GM21423 (cell line): ENCODE measurements at regions not wholly inside any gene's neighbourhood (a gene's known extent, or its start where the extent isn't known, plus 50 kb on each side); places are given as distances from the start of the nearest gene placed in this dataset.
A peak's percentile ranks its signal among the peaks of the same experiment; 100 is the strongest.

ENCODE experiments used
- ATAC-seq: cut with Tn5 transposase; IDR thresholded peaks from one replicate; pipeline ENCODE4 v1.9.1; 2021; ENCODE audit warnings: mild to moderate bottlenecking, moderate library complexity; ENCODE audit not compliant: unreplicated experiment

DNA sequence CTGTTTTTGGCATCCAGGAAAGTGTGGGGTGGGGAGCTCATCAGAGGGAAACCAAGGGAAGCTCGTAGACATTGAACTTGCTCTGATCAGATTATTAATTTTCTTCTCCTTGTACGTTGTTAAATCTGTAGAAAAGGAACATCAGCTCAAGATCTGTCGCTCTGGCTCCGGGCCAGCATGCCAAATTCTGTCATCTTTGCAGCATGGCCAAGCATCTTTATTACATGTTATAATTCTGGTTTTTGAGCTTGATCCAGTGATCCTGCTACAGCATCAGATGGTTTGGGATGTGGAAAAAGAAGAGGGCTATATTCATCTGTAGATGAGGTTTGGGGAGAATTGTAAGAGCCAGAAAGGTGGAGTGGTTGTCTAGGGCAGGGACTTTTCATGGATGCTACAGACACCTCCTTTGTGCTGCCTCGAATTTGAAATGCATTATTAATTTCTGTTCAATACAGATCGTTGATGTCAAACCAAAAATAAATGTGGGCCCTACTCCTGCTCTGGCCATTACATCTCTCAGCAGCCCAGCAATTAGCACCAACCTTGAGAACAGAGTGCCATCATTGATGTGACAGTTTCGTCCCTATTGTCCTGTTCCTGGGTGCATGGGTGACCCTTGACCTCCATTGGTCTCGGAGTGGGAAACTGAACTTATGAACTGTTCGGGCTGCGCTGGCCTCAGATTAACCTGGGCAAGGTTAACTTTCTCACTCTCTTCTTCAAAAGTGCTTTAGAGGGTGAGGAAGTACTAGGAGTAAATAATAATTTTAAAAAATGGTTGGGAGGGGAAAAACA is 250.8 kb downstream of the SOX4 start:
- ATAC-seq, result no peak

DNA sequence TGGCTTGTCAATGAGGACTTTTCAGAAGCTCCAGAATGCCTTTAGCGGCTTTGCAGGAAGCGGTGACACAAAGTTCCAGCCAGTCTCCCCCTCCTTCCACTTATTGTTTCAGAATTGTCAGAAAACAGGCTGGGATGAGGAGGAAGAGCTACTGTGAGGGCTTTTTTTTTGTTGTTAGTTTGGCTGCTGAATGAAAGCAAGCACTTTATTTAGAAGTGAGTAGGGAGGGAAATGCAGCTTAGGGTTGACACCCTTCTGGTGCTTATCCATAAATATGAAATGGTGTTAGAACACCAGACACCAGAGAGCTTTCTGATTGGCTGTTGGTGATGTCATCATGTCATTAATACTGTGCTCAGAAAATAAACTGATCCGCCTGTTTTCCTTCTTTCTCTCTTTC is 251.5 kb downstream of the SOX4 start:
- ATAC-seq, result no peak

DNA sequence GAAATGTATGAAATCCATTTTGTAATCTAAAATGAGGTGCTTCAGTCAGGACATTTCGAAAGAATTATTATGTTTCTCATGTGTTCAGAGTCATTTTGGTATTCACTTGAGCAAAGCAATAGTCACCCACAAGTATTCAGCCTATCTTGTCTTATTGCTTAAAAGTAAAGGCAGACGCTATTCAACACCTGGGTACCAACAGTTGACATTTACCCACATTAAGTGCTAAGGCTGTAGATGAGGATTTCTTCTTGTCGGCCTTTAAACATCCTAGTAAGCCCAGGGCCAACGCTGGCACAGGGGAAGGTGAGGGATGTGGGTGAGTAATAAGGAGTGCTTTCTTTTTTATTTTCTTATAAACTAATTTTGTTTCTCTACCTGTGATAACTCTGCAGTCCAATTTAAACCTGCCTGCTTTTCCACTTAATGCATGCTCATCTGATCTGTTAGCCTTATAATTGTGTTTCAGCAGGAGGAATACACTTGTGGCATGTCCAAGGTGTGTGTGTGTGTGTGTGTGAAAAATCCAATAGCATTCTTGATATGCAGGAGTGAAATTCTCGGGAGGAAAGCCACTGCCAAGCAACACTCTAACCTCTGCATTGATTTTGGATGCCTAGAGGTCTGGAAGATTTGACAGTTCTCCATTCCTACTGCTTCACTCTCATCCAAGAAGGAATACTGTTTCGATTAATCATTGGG is 252.0 kb downstream of the SOX4 start:
- ATAC-seq, result no peak

DNA sequence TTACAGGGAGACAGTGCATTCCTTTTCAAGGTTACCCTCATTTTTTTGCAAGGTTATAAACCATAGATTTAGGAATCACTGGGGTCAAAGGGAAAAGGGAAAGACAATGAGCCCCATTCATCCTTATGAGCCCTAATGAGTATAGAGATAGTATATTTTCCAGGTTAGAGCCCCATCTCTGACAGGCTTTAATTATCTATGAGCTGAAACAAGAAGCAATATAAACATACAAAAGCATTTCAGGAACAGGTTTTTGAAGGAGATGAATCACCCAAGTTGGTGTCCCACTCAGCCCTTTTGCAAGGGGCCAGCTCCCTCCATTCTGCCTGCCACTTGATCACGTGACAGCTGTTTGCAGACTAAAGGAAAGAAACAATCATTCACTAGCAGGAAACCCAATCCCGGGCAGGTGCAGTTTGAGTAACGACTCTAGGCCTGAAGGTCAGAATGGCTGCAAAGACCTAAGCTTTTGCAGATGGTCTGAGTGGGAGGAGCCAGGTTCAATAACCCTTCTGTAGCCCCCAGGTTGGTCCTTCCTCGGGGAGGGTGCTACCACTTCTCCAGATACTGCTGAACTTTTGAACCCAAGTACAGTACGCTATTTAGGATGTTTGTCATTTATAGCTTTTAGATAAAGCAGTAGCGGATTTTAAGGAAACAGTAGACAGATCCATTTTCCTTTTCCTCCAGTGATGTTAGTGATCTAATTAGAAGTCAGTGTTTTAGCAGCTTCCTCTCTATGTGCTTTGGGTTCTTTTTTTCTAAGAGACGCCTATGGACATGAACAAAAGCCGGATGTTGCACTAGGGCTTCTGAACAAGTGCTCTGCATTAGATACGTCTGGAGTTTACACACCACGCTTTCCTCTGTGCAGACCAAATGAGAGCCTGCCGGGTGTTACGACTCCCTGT is 253.2 kb downstream of the SOX4 start:
- ATAC-seq, result peak; percentile 74

DNA sequence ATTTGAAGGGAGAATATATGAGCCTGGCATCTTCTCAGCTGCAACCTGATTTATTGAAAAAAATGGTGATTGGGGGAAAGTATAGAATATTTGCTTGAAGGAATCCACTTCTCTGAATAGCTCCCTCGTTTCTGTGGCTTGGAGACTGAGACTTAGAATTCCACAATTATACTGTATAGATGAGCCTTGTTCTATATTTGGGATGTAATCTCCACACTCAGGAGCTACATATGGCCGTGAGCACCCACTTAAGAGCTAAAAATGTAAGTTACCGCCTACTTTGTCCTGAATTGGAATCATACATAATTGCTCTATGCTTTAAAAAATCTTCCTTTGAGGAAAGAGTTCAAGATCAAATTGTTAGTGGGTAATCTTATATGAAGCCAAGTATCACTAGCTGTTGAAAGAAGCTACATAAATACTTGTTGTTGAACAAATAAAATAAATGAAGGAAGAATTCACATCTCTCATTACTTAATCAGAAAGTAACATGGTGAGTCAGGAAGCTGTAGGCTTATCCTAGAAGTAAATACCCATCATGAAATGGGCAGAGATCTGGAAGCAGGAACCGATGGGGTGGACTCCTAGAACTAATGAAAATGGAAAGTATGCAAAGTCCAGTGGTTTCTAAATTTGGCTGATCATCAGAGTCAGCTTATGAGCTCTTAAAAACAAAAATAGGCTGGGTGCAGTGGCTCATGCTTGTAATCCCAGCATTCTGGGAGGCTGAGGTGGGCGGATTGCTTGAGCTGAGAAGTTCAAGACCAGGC is 254.3 kb downstream of the SOX4 start:
- no peak for ATAC-seq

DNA sequence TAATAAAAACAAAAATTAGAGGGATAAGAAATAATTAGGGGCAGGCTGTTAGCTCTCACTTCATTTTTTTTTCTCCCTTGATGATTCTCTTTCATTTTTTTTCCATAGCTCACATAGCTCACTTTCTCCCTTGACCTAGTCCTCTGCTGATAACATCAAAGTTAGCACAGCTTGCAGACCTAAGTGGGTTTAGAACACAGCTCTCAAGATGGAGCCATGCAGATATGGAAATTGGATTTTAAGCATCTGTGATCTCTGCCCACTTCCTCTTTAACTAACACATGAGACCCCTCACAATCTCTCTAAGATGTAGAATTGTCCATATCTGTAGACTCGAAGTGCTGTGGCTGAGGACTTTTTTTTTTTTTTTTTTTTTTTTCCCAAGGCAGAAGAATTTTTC is 257.1 kb downstream of the SOX4 start:
- no peak for ATAC-seq

DNA sequence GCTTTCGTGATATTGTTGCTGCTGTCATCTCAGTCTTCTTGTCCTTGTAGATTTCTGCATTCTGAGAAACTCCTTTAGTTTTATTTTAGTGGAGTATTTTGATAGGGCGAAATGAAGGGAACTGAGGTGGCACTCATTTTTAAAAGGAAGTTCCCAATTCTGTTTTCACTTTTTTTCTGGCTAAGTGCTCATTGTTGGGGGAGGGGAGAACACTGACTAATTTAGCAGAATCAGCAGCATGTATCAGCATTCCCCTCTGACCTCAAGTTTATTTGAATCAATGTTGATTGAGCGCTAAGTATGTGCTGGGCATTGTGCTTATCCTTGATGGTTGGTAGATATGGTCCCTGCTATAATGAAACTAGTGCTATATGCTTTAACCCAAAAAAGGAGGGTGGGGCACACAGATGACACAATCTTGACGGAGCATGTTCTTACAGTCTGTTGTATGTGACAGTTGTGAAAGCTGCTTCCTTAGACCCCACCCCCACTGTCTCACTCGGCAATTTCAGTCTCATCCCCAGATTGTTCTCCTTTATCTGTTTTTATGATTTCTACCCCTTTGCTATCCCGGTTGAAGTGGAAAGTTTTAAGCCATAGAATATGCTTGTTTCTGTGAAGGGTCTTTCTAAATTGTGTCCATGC is 262.4 kb downstream of the SOX4 start:
- ATAC-seq, result no peak

DNA sequence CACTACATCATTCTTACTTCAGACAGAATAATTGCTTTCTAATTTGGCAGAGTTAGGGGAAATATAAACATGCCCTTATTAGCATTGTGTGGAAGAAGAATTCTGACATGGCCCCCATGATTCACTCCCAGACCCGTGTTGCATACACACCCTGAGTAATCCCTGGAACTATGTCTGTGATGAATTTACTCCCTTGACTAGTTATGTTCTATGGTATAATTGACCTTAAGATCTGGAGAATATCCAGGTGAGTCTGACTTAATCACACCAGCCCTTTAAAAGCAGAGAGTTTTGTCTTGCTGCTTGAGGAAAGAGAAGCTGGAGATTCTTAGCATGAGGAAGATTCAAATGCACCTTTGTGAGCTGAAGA is 262.9 kb downstream of the SOX4 start:
- ATAC-seq, result no peak

DNA sequence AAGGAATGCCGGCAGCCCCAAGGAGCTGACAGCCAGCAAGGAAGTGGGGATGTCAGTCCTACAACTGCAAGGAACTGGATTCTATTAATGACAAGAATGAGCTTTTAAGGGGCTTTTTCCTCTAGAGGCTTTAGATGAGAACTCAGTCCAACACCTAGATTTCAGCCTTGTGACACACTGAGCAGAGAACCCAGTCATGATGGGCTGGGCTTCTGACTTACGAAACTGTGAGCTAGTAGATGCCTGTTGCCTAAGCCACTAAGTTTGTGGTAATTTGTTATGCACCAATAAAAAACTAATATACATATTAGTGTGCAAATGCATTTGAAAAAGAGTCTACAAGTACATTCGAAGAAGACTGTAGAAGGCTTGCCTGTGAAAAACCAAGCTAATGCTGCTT is 263.3 kb downstream of the SOX4 start:
- no peak for ATAC-seq

DNA sequence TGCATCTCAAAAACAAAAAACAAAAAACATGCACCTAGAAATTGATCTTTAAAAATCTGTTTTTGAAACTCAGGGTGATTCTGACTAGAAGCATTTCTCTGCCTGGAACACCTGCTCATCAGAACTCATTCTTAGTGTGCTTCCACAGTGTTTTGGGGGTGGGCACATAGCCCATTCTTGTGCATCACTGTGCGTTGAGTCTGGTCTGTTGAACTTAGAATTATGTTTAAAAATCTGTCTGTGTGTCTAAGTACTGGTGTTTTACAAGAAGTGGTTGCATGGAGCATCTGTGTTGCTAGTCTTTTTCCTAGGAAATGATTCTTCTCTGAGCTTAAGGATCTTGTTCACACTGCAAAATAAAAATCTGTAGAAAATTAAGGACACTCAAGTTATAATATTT is 264.5 kb downstream of the SOX4 start:
- ATAC-seq, result no peak

DNA sequence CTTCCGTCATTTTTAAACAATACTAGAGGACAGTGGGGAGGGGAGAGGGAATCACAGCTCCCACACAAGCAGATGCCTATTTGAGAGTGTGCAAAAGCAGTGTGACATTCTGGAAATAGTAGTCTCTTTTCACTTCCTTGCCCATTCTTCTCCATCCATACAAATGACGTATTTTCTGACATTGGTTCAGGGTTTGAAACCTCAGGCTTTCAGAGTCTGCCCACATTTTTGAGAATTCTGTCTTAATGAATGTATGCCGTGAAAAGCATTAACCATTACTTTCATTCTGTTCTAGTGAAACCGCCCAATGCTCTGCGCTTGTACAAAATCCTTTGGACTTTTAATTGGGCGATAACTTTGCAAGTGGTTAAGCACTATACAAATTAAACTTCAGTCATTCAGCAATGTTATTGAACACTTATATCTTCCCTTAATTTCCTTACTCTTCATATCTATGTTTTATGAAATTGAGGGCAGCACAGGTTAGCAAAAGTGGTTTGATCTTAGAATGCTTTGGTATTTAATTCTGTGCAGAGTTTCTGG is 265.7 kb downstream of the SOX4 start:
- ATAC-seq, result no peak

DNA sequence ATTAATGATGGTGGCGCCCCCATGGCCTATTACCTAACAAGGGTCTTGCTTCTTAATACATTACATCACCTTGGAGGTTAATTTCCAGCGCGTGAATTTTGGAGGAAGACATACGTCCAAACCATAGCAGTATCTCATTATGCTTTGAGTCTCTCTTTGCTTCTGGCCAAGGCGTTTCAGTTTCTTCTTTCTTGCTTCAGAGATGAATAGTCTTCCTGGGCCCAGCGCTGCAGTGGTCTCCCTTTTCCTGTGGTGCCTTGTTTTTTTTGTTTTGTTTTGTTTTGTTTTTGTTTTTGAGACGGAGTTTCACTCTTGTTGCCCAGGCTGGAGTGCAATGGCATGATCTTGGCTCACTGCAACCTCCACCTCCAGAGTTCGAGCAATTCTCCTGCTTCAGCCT is 268.4 kb downstream of the SOX4 start:
- ATAC-seq, result no peak

DNA sequence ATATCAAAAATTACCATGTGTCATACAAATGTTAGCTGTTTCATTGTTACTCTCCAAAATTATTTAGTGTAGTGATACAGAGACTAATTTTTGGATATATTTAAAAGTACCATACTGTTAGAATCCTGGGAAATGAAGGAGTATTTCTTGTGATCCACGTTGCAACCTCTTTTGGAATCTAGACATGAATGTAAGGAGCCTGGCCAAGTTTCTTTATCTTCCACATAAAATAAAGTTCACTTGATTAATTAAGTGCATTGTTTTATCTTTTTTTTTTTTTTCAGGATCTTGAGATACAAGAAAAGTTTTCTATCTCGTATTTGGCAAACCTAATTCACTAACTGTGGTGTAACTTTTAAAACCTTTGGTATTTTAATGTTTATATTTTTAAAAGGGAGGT is 270.7 kb downstream of the SOX4 start:
- no peak for ATAC-seq

DNA sequence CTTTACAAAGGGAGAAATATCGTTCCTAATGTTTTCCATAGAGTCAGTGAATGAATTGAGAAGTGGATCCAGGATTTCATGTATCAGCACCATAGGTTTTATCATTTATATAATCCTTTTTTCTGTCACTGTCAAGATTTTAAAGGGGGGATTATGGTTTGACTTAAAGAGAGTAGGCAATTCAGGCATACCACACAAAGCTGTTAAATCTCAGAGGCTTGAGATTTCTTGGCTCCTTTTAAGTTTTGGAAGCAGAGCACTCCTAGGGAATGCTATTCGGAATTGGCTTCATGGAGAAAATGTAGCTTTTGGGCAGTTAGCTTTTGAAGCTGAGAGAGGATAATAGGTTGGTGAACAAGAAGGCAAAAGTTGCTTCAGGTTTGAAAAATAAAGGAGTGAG is 274.7 kb downstream of the SOX4 start:
- ATAC-seq, result no peak

DNA sequence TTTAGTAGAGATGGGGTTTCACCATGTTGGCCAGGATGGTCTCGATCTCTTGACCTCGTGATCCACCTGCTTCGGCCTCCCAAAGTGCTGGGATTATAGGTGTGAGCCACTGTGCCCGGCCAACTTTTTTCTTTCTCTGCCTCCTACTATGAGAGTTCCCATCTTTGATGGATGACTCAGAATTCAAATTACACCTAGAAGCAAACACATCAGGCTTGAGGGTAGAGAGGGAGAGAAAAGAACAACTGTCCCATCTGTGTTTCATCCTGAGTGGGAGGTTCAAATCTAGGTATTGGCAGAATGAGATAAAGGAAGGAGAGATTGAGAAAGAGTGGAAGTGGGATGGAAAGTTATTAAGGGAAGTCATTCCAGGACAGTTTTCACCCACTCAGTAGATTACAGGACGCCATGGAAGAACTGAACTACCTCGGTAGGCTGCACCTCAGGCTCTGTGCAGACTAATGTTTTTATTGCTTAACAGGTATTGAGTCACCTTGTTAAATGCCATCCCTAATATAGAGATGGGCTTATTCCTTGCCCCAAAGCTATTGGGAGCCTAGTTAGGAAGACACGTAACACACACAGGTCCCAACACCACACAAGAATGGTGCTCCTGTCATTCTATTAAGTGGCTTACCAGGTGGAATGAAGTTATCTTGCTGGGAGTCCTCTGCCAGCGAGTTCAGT is 275.7 kb downstream of the SOX4 start:
- no peak for ATAC-seq

DNA sequence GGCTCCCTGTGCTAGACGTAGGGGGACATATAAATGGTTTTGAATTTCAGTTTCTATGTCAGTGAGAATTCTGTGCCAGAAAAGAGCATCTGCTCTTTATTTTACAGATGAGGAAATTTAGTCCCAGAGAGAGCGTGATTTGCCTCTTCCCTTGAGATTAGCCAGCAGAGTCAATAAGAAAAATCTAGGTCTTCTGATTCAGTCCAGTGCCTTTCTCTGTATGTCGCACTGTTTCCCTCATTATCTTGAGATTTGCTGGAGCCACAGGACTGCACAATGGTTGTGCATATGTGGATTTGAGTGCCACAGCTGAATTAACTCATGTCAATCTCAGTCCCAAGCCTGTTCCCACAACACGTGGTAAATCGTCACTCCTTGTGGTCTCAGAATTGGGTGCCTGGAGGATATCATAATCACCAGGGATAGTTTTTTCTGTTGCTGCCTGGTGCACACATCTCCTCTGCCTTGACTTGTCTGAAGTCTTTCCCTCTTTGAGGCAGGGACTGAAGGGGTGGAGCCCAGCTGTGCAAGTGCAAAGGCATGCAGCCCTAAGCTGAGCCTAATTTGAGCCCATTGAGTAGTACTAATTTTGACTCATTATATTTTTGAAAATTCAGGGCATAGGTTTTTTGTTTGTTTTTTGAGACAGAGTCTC is 276.7 kb downstream of the SOX4 start:
- no peak for ATAC-seq

DNA sequence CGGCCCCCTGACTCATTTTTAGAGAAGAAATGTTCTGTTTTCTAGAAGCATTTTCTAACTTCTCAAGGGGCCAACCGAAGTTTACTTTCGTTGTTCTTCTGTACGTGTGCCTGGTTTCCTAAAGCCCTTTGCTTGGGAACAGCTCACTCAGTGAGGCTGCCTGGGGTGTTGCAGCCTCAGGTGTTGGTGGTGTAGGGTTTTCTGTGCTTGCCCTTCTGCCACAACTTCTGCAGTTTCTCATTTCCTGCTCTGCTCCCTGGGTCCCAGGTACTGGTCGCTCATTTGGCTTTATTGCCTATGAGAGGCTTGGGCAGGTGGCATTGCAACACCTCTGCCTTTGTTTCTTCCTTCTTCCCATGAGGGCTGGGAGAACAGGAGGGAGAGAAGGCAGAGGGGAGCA is 278.3 kb downstream of the SOX4 start:
- no peak for ATAC-seq

DNA sequence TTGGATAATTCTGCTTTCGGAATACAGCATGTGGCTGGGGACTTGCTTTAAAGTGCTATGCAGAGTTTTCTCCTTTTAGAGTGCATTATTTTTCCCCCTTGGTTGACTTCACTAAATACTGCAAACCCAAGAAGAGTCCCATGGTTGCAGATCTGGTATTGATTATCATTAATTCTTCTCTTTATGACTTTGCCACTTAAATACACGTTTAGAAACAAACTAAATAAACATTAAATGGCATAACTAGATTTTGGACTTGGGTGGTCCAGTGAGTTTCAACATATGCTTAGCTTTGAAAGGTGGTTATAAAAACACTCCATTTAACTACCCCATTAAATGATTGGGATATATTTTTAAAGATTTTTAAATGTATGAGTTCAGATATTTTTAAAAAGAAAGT is 279.2 kb downstream of the SOX4 start:
- no peak for ATAC-seq

DNA sequence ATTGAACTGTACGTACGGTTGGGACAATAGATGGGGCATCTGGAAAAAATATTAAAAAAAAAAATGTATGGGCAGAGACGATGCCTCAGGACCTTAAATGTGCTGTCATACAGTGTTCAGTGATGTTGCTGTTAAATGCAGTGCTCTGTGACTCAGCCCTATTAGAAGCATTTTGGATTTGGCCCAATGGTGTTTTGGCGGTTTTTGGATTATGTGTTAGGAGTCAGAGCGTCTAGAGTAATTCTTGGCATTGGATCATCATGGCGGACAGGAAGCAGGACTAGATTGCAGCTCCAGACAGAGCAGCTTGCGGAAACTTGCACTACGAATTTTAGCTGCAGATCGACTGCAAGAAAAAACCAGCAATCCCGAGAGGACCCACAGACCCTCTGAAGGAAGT is 280.0 kb downstream of the SOX4 start:
- no peak for ATAC-seq
